ENCODE measurements at regions not wholly inside any gene's neighbourhood (a gene's known extent, or its start where the extent isn't known, plus 50 kb on each side); places are given as distances from the start of the nearest gene placed in this dataset.
"Not testable (repeated sequence)": the region's sequence is repeated elsewhere in the genome, so short reads cannot be mapped to it uniquely, and the experiment has no call there.

- no peak for DNase-seq
Measured at GRCh38 chr11:22567759-22568158, 57.9 kb downstream of the FANCF start.

- no peak for DNase-seq
Measured at GRCh38 chr11:22566293-22566692, 59.3 kb downstream of the FANCF start.

DNA sequence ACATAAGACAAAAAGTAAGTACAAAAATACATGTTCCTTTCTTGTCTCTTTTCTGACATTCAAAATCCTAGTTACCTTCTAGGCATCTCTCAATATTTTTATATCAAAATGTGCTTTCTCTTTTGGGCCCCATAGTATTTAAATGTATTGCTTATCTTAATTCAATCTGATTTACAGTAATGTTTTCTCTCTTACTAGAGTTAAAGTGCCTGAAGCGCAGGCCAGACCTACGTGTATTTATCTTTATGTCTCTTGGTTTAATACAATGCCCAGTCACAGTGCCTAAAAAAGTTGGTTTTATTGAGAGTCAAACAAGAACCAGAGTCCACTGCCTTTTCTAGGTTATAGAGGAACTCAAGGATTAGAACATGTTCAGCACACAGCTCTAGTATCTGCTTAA lies 64.3 kb downstream of the FANCF start:
- DNase-seq: no peak

DNA sequence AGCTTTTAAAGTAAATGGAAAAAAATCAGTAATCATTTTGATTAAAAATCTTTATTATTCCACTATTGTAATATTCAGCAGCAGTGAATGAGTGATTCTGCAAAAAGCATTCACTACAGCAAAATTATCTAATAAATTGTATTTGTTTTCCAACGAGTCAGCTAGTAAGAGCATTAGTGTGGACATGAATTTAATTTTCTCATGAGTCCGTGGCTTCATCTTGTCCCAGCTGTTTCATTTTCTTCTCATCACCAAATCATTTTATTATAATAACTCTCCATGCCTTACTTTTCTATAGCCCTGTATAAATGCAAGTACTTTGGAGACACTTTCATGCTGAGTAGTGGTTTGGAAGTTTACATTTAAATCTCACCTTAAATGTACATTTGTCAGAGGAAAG lies 66.2 kb downstream of the FANCF start:
- no peak for DNase-seq

GRCh38 chr11:22558664-22559063 lies 67.0 kb downstream of the FANCF start:
- DNase-seq: no peak

GRCh38 chr11:22556381-22556780 lies 69.2 kb downstream of the FANCF start:
- DNase-seq: no peak

GRCh38 chr11:22555881-22556280 lies 69.7 kb downstream of the FANCF start:
- no peak for DNase-seq

DNA sequence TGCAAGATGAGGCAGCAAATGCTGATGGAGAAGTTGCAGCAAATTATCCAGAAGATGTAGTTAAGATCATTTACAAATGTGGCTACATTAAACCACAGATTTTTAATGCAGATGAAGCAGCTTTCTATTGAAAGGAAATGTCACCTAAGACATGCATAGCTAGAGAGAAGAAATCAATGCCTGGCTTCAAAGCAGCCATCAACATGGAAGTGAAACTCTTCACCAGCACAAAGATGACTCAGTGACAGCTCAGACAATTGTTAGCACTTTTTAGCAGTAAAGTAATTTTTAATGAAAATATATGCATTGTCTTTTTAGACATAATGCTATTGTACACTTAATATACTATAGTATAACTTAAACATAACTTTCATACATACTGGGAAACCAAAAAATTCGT lies 71.4 kb downstream of the FANCF start:
- DNase-seq: no peak

DNA sequence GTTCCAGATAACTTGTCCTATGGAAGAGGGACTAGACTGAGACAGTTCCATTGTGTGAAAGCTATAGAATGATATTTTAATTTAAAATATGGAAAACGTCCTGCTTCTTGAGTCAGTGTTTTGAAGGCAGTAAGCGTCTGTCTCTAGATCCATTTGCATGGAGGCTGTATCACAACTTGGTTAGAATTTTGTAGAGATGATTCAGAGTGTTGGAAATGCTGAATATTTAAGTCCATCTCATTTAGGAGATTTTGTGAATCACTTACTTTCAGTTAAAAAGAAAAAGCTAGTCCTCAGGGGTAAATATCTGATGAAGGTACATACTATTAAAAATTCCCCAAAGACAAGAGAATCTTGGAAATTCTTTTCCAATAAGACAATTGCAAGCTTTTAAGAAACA lies 72.7 kb downstream of the FANCF start:
- no peak for DNase-seq

GRCh38 chr11:22546746-22547145 lies 78.9 kb downstream of the FANCF start:
- DNase-seq: no peak

- no peak for DNase-seq
Measured at GRCh38 chr11:22543261-22543660, 82.4 kb downstream of the FANCF start.

GRCh38 chr11:22539821-22540256 lies 85.8 kb downstream of the FANCF start:
- peak; percentile 34 for DNase-seq

GRCh38 chr11:22536071-22536470 lies 89.6 kb downstream of the FANCF start:
- no peak for DNase-seq

GRCh38 chr11:22528612-22529429 lies 96.8 kb downstream of the FANCF start:
- DNase-seq: not testable (repeated sequence)

- no peak for DNase-seq
Measured at GRCh38 chr11:22522225-22522624, 103.4 kb downstream of the FANCF start.

GRCh38 chr11:22521226-22521625 lies 104.4 kb downstream of the FANCF start:
- no peak for DNase-seq

DNA sequence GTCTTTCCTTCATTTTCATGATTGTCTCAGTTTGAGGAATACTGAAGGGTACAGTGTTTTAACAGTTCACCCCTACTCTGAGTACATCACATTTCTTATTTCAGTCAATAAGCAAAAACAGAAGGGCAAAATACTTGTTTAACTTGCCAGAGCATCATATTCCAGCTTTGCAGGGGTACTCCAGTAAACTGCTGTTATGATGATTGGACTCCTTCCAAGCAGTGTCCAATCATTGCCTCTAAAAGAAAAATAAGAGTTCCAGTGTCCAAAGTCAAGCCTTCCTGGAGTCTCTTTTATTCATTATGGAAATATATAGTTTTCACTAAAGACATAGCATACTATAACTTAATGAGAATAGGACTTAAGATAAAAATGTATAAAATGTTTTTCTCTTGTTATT lies 105.1 kb downstream of the FANCF start:
- no peak for DNase-seq

DNA sequence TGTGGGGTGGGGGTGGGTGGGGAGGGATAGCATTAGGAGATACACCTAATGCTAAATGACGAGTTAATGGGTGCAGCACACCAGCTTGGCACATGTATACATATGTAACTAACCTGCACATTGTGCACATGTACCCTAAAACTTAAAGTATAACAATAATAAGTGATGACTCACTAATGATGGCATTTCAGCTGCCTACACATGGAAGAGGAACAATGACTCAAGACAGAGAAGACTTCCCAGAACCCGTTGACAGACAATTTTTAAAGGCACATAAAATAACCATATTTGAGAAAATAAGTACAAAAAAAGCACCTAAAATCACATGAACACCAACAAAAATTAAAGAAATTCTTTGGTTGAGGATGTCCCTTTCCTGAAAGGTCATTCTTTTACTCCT lies 107.3 kb downstream of the FANCF start:
- DNase-seq: not testable (repeated sequence)

- no peak for DNase-seq
Measured at GRCh38 chr11:22516111-22516510, 109.5 kb downstream of the FANCF start.

DNA sequence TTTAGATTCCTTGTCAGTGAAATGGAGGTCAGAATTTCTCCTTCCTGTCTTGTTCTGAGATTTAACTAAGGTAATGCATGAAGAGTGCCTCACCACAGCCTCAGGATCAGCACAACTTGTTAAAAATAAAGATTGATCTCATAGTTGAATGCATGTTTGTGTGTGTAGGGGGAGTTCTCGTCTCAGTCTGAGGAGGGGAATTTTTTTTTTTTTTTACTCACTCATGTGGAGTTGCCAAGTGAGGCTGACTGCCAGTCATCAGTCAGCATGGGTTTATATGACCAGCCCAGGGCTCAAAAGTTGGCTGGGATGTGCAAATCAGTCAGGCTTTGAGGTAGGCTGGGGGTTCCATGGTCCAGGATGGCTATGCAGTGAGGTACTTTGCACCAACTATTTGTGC lies 113.2 kb downstream of the FANCF start:
- no peak for DNase-seq

- no peak for DNase-seq
Measured at GRCh38 chr11:22510741-22511140, 114.9 kb downstream of the FANCF start.

GRCh38 chr11:22510010-22510409 lies 115.6 kb downstream of the FANCF start:
- DNase-seq: no peak

DNA sequence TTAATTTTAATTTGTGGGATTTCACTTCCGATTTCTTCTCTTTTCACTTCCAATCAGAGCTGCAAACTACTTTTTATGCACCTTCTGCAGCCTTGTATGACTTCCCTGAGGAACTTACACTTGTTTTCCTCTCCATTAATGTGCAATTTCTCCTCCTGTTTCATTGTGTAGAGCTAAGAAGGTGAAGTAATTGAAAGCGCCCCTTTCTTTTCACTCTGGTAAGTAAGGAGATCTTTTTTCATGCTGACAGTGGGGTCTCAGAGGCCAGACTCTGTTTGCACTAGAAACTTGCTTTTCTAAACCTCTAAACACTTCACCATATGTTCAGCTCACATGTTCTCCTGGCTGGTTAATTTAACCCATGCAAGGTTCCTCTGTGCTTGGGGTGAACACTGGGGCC lies 117.0 kb downstream of the FANCF start:
- no peak for DNase-seq

GRCh38 chr11:22497474-22497873 lies 128.1 kb downstream of the FANCF start:
- DNase-seq: no peak

GRCh38 chr11:22491555-22492225 lies 133.9 kb downstream of the FANCF start:
- DNase-seq: no peak

Measured in DMS153 (cell line).